Neural cell (in vitro differentiated cells): ENCODE measurements at regions not wholly inside any gene's neighbourhood (a gene's known extent, or its start where the extent isn't known, plus 50 kb on each side); places are given as distances from the start of the nearest gene placed in this dataset.

Source experiments
- H2AFZ ChIP-seq: fragments of 200-600, 300-800 bp; sonication (generic), shearing (Covaris generic); 2 replicates; pipeline ENCODE4 v1.6.0; 2014; ENCODE audit warnings: low read depth, mild to moderate bottlenecking, antibody characterized with exemption, low read length, moderate library complexity
- H3F3A ChIP-seq: fragments of 200-600 bp; shearing (Covaris generic); 2 replicates; pipeline ENCODE4 v1.6.1; 2016; ENCODE audit warnings: mild to moderate bottlenecking, moderate library complexity, mixed read lengths, antibody characterized with exemption, low read length; ENCODE audit not compliant: insufficient read depth, poor library complexity, severe bottlenecking
- H3K27ac ChIP-seq: fragments of 200-600, 300-800 bp; sonication (generic), shearing (Covaris generic); 2 replicates; pipeline ENCODE4 v1.5.1; 2014; ENCODE audit warnings: mild to moderate bottlenecking, low read length, moderate library complexity
- H3K27me3 ChIP-seq: fragments of 300-800, 200-600 bp; sonication (generic), shearing (Covaris generic); 2 replicates; pipeline ENCODE4 v1.6.0; 2014; ENCODE audit warnings: mild to moderate bottlenecking, low read depth, low read length, moderate library complexity; ENCODE audit not compliant: insufficient read depth
- H3K36me3 ChIP-seq: fragments of 300-800, 200-600 bp; sonication (generic), shearing (Covaris generic); 2 replicates; pipeline ENCODE4 v1.5.1; 2014; ENCODE audit warnings: mild to moderate bottlenecking, antibody characterized with exemption, low read length, moderate library complexity; ENCODE audit not compliant: insufficient read depth
- H3K4me2 ChIP-seq: fragments of 300-800, 200-600 bp; sonication (generic), shearing (Covaris generic); 2 replicates; pipeline ENCODE4 v1.6.0; 2014; ENCODE audit warnings: mild to moderate bottlenecking, low read length
- H3K4me3 ChIP-seq: fragments of 300-800, 200-600 bp; sonication (generic), shearing (Covaris generic); 2 replicates; pipeline ENCODE4 v1.5.1; 2014; ENCODE audit warnings: mild to moderate bottlenecking, low read length, moderate library complexity
- H3K79me2 ChIP-seq: fragments of 200-600 bp; shearing (Covaris generic); replicated peaks from 2 replicates; pipeline ENCODE4 v1.6.0; 2014; ENCODE audit warnings: mild to moderate bottlenecking, low read length, moderate library complexity; ENCODE audit not compliant: insufficient read depth
- H3K9ac ChIP-seq: fragments of 300-800, 200-600 bp; sonication (generic), shearing (Covaris generic); 2 replicates; pipeline ENCODE4 v1.6.1; 2016; ENCODE audit warnings: mild to moderate bottlenecking, low read length, mixed read lengths
- H3K9me2 ChIP-seq: fragments of 200-600 bp; shearing (Covaris generic); 2 replicates; pipeline ENCODE4 v1.6.1; 2016; ENCODE audit warnings: mild to moderate bottlenecking, low read length, mixed read lengths; ENCODE audit not compliant: insufficient read depth
- H3K9me3 ChIP-seq: fragments of 200-600, 300-800 bp; sonication (generic), shearing (Covaris generic); 2 replicates; pipeline ENCODE4 v1.6.1; 2016; ENCODE audit warnings: mild to moderate bottlenecking, mixed run types, low read length, moderate library complexity, mixed read lengths
- H4K20me1 ChIP-seq: fragments of 200-600 bp; shearing (Covaris generic); 2 replicates; pipeline ENCODE4 v1.6.1; 2016; ENCODE audit warnings: mild to moderate bottlenecking, mixed run types; ENCODE audit not compliant: insufficient read depth
- EP300 ChIP-seq: fragments of 450-650 bp; conservative IDR thresholded peaks from 2 replicates; pipeline ENCODE4 v1.6.1; 2014; ENCODE audit warnings: antibody characterized with exemption, mild to moderate bottlenecking, moderate library complexity; ENCODE audit not compliant: poor library complexity, severe bottlenecking
- EZH2 ChIP-seq: fragments of 200-600, 300-800 bp; shearing (Covaris generic), sonication (generic); IDR thresholded peaks from 2 replicates; pipeline ENCODE4 v1.6.1; 2014; ENCODE audit warnings: antibody characterized with exemption, low read length, borderline replicate concordance, mild to moderate bottlenecking; ENCODE audit not compliant: insufficient read depth, poor library complexity, severe bottlenecking
- MXI1 ChIP-seq: fragments of 450-650 bp; conservative IDR thresholded peaks from 2 replicates; pipeline ENCODE4 v1.6.1; 2014; ENCODE audit warnings: antibody characterized with exemption, mild to moderate bottlenecking; ENCODE audit not compliant: poor library complexity, severe bottlenecking
- POLR2AphosphoS5 ChIP-seq: IDR thresholded peaks from 2 replicates; pipeline ENCODE4 v1.6.1; 2012
- RAD21 ChIP-seq: fragments of 450-650 bp; conservative IDR thresholded peaks from 2 replicates; pipeline ENCODE4 v1.6.1; 2014; ENCODE audit warnings: antibody characterized with exemption, mild to moderate bottlenecking, moderate library complexity
- SMC3 ChIP-seq: fragments of 450-650 bp; conservative IDR thresholded peaks from 2 replicates; pipeline ENCODE4 v1.6.1; 2014; ENCODE audit warnings: antibody characterized with exemption, mild to moderate bottlenecking, moderate library complexity; ENCODE audit not compliant: poor library complexity
- TAF1 ChIP-seq: IDR thresholded peaks from 2 replicates; pipeline ENCODE4 v1.6.1; 2012; ENCODE audit warnings: low read depth
- TF ChIP-seq, protein P1 (sequence below): fragments of 450-650 bp; IDR thresholded peaks from 2 replicates; pipeline ENCODE4 v1.5.1; 2014; ENCODE audit warnings: antibody characterized with exemption, mild to moderate bottlenecking, moderate library complexity; ENCODE audit not compliant: poor library complexity, severe bottlenecking
- TF ChIP-seq, protein P2 (sequence below): IDR thresholded peaks from 2 replicates; pipeline ENCODE4 v1.6.1; 2012; ENCODE audit warnings: borderline replicate concordance

DNA sequence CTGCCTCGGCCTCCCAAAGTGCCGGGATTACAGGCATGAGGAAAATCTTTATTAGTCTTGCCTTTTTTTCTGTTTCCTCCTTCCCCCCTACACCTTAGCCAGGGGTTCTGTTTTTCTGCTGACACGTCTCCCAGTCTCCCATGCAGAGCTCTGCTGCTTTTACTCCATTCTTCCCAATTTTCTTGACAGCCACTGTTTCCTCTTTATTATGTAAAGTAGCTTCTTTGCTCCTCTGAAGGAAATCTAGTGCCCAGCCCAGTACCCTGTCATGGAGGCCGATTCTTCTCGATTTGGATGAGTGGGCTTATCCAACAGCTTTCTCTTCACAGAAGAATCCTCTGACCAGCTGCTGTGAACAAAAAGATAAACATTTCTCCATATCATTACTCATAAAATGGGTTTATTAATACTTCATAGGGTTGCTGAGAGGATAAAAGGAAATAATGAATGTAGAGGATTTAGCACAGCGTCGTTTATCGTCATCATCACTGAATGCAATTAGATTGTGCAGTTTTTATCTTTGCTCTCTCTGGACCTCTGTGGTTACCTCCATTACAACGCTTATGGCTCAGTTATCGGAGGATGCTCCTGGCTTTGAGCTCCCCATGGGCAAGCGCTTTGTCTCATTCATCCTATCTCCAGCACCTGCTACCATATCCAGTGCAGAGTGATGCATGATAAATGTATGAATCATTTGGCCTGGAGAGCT is 375.6 kb upstream of the C11orf87 start:
- no peak overlapping the region for H3K4me2 ChIP-seq
- H3K27ac ChIP-seq = no peak overlapping the region
- no peak for TF ChIP-seq POLR2AphosphoS5
- TF ChIP-seq, protein P1, sequence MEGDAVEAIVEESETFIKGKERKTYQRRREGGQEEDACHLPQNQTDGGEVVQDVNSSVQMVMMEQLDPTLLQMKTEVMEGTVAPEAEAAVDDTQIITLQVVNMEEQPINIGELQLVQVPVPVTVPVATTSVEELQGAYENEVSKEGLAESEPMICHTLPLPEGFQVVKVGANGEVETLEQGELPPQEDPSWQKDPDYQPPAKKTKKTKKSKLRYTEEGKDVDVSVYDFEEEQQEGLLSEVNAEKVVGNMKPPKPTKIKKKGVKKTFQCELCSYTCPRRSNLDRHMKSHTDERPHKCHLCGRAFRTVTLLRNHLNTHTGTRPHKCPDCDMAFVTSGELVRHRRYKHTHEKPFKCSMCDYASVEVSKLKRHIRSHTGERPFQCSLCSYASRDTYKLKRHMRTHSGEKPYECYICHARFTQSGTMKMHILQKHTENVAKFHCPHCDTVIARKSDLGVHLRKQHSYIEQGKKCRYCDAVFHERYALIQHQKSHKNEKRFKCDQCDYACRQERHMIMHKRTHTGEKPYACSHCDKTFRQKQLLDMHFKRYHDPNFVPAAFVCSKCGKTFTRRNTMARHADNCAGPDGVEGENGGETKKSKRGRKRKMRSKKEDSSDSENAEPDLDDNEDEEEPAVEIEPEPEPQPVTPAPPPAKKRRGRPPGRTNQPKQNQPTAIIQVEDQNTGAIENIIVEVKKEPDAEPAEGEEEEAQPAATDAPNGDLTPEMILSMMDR = no peak
- TF ChIP-seq TAF1 = no peak
- TF ChIP-seq MXI1 = no peak
- TF ChIP-seq RAD21 = no peak
- TF ChIP-seq, protein P2, sequence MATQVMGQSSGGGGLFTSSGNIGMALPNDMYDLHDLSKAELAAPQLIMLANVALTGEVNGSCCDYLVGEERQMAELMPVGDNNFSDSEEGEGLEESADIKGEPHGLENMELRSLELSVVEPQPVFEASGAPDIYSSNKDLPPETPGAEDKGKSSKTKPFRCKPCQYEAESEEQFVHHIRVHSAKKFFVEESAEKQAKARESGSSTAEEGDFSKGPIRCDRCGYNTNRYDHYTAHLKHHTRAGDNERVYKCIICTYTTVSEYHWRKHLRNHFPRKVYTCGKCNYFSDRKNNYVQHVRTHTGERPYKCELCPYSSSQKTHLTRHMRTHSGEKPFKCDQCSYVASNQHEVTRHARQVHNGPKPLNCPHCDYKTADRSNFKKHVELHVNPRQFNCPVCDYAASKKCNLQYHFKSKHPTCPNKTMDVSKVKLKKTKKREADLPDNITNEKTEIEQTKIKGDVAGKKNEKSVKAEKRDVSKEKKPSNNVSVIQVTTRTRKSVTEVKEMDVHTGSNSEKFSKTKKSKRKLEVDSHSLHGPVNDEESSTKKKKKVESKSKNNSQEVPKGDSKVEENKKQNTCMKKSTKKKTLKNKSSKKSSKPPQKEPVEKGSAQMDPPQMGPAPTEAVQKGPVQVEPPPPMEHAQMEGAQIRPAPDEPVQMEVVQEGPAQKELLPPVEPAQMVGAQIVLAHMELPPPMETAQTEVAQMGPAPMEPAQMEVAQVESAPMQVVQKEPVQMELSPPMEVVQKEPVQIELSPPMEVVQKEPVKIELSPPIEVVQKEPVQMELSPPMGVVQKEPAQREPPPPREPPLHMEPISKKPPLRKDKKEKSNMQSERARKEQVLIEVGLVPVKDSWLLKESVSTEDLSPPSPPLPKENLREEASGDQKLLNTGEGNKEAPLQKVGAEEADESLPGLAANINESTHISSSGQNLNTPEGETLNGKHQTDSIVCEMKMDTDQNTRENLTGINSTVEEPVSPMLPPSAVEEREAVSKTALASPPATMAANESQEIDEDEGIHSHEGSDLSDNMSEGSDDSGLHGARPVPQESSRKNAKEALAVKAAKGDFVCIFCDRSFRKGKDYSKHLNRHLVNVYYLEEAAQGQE = no peak
- no peak for TF ChIP-seq EZH2
- no peak for TF ChIP-seq EP300
- no peak for TF ChIP-seq SMC3
- no peaks in the 10 kb centered on the region for H3K9me2 ChIP-seq
- H3K9me3 ChIP-seq = no peaks in the 10 kb centered on the region
- H4K20me1 ChIP-seq = no peaks in the 10 kb centered on the region
- H2AFZ ChIP-seq = no peak overlapping the region
- H3K36me3 ChIP-seq = no peaks in the 10 kb centered on the region
- H3F3A ChIP-seq = no peaks in the 10 kb centered on the region
- H3K79me2 ChIP-seq = no peaks in the 10 kb centered on the region
- no peak overlapping the region for H3K4me3 ChIP-seq
- H3K27me3 ChIP-seq = no peaks in the 10 kb centered on the region
- H3K9ac ChIP-seq = no peak overlapping the region

DNA sequence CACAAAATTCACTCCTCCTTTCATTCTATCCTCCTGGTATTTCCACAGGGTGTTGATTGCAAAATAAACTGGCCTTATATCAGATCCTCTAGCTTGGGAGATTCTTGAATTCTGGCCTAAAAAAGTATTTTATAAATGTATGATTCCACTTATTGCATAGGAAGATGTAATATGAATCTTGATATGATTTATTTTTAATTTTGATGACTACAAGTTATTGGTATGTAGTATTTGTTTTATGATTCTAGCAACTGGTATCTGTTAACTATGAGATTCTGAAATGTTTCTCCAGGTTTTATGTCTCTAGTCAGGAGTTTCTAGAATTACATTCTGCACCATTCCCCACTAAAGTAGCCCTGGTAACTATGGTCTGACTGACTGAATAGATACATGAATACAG is 373.9 kb upstream of the C11orf87 start:
- Histone ChIP-seq H4K20me1 (no peaks in the 10 kb centered on the region), H3K4me3 (no peak overlapping the region), H3K27ac (no peak overlapping the region), H3K9me3 (no peaks in the 10 kb centered on the region), H2AFZ (no peak overlapping the region), H3K79me2 (no peaks in the 10 kb centered on the region), H3K4me2 (no peak overlapping the region), H3K36me3 (no peaks in the 10 kb centered on the region), H3K9me2 (no peaks in the 10 kb centered on the region), H3K27me3 (no peaks in the 10 kb centered on the region), H3K9ac (no peak overlapping the region), H3F3A (no peaks in the 10 kb centered on the region)
- TF ChIP-seq POLR2AphosphoS5 (no peak), MXI1 (no peak), RAD21 (no peak), SMC3 (no peak), TAF1 (no peak), EZH2 (no peak), EP300 (no peak)
- TF ChIP-seq, protein P1 = no peak
- TF ChIP-seq, protein P2 = no peak
